Activated CD8-positive, alpha-beta memory T cell treated with anti-CD3 and anti-CD28 coated beads for 48 hours (primary cell): ENCODE measurements at regions not wholly inside any gene's neighbourhood (a gene's known extent, or its start where the extent isn't known, plus 50 kb on each side); places are given as distances from the start of the nearest gene placed in this dataset.
A peak's percentile ranks its signal among the peaks of the same experiment; 100 is the strongest.

ENCODE experiments used
- DNase-seq, 3 experiments: peaks; one replicate each; pipeline ENCODE4 v3.0.0-alpha.2; 2020; ENCODE audit warnings: low read depth in 2 of 3, low spot score in 2 of 3

DNA sequence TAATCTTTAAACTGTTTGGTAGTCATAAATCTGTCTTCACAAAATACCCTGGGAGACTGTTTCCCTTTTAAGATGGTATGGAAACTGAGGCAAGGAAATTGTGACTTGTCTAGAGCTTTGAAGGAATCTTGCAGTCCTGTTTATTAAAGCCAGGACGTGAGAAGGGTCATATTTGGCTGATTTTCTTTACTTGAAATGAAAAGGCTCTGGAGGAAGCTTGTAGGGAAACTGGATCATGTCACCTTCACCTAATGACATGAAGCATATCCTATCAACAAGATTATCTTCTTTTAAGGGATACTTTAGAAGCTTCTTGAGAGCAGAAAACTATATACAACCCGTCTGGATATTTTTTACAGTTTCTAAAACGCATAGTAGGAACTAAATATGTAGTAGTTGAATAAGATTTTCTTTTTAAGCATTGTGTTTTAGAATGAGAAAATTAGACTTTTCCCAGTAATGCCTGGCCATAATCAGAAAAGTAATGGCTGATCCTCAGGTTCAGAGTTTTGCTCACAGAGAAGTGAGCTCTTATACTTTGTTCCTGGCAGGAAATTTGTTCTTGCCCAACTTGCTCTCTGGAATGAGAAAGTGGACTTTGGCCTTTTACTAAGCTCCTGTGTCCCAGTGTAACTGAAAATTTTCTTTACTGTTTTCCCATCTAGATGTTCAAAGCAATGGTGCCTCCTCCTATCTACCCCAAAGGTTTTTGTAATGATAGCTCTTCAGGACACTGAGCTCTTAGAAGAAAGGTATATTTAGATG lies 136.8 kb upstream of the AFF2 start:
- DNase-seq: no peak

DNA sequence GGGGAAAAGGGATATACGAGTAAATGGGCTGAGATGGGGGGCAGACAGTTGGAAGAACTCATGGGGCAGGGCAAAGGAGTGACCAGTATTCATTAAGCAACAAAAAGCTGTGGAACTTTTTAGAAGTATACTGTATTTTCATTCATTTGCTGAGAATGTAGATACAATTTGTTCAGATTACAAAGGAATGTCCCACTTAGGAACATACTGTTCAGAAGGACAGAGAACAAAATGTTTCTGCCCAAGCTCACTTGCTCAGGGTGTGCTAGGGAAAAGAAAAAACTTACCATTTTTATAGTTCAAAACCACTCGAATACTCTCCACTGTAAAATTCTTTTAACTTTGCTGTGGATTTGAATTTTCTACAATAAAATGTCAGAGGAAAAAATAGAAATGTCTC lies 135.2 kb upstream of the AFF2 start:
- no peak for DNase-seq

DNA sequence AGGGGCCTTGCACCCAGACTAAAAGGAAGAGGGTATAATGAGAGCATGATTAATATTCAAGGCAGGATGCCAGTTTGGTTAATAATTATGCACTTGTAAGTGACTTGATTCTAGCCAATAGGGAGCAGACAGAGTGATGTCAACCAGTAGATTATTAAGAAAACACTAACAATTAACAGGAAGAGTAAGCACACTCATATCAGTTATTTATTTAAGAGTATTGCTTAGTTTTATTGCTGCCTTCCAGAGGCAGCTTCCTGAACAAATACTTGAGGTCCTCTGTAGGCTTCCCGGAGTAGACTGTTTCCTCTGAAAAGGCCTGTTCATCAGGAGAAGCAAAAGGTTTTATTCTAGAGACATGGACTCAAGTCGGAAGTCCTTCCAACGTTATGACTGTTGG lies 129.1 kb upstream of the AFF2 start:
- no peak for DNase-seq

DNA sequence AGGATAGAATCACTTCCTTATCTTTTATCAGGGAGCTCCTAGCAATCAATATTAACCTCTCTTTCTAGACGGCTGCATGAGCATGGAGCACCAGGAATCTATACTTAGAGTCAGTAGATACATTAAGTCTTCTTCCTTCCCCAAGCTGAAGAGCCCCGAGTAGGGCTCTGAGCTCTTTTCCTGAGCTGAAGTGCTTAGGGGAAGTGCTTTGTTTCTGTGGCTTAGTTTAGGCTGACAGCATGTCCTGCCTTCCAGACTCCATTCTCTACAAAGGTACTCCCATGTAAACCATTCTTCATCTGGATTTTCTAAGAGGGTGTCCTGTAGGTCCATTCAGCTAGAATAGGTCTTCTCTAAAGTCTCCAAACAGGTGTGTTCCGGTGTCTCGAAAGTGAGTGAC lies 127.5 kb upstream of the AFF2 start:
- DNase-seq: no peak

DNA sequence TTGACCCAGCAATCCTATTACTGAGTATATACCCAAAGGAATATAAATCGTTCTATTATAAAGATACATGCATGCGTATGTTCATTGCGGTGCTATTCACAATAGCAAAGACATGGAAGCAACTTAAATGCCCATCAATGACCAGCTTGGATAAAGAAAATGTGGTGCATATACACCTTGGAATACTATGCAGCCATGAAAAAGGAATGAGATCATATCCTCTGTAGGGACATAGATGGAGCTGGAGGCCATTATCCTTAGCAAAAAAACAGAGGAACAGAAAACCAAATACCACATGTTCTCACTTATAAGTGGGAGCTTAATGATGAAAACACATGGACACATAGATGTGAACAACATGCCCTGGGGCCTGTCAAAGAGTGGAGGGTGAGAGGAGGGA lies 124.1 kb upstream of the AFF2 start:
- DNase-seq: no peak

DNA sequence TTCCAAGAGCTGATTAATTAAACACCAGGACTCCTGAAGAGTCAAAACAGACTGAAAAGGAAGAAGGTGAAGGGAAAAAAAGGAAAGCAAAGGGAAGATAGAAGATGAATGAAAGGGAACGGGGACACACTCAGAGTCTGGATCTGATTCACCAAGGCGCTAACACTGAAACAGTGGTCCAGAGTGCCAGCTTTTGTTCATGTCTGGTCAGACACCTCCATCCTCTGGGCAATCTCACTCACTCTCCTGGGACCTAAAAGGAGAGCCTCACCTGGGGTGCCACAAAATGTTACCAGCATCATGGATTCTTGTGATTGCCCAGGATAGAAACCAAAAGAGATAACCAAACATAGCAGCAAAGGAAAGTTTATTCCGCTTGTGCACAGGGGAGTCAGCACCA lies 120.3 kb upstream of the AFF2 start:
- no peak for DNase-seq

DNA sequence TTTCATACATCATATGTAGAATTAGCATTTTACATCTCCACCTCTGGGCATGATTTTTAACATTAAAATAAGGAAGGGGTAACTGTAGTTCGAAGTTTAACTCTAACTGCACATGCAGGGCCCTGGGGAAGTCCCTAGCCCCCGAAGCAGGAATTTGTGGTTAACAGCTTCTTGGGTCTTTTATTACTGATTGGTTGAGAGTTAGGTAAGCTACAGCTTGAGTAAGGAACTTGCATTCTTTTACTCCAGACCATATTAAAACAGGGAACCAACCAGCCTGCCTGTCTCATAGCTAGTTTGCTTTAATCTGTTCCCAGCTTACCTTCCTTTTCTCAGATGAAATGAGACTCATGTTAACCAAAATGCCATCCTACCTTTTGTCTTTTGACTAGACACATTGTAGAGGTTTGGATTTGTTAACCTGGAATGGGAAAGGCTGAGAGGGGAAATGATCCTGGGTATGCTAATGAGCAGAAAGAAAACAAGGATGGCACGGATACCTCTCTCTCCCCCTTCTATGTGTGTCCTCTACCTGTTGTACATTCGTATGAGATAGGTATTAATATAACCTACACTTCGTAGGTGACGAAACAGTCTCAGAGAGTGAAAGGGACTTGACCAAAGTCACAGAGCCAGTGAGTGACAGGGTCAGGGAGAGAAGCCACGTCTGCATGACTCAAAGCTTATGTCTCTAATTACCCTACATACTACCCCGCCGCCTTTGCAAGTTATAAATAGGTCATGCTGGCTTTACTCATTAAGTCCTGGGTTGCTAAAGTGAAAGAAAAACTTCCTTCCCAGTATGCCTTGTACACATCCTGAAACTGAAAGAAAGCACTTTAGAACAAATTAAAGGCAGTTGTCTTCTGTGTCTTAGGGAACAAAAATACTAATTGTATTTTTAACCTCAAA lies 119.5 kb upstream of the AFF2 start:
- peak in 1 of 3 experiments; percentile 10 for DNase-seq

DNA sequence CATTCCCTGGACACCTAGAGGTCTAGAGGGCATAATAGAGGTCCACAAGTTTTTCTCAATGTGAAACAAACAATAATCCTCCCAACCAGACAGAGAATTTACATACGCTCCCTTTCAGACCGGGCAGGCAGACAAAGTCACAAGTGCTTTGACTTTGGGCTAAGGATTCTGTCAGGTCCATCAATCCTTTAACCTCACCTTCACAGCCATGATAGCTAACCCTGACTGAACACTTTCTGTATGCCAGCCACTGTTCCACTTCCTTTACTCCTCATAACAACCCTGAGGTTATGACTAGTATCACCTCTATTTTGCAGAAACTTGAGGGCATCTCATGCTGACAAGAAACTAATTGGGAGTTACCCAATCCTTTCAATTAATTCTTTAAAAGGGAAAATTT lies 118.8 kb upstream of the AFF2 start:
- DNase-seq: no peak

DNA sequence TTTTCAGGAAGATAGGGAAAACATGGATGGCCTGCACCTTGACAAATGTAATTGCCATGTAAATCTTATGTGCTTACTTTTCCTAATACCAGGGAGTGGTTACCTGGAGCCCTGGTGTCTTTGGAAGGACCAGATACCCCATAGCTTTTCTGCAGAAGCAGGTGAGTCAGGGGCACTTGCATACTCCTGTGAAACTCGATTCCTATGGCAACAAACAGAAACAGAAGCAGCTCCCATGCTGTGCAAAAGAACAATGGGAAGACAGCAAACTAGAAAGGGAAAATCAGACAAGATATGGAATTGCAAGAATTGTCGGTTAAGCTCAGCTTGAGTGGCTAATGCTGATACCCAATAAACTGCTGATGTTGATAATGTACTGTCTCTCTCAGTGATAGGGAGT lies 117.4 kb upstream of the AFF2 start:
- DNase-seq: no peak

DNA sequence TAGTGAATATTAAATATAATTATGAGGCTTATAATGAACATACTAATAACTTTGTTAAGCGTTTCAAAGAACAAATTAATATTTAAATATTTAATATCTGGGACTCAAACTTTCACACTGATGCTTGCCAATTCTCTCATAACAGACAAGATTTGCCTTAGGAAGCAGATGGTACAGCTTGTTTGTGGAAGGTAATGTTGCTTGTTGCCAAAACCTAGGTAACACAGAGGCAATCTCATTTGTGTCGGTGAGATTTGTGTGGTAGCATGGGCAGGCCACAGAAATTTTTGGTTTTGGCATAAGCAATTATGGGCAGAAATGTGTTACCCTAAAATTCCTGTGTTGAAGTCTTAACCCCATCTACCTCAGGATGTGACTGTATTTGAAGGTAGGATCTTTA lies 114.9 kb upstream of the AFF2 start:
- no peak for DNase-seq

DNA sequence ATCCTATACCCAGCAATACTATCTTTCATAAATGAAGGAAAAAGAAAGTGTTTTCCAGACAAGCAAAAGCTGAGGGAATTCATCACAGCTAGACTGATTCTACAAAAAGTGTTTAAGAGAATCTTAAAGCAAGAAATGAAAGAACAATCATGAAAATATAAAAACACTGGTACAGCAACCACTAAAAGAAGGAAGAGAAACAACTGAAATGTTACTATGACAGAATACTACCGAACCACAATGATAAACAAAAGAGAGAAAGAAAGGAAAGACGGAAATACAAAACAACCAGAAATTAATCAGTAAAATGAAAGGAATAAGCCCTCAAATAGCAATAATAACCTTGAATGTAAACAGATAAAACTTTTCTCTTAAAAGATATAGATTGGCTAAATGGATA lies 110.8 kb upstream of the AFF2 start:
- no peak for DNase-seq

DNA sequence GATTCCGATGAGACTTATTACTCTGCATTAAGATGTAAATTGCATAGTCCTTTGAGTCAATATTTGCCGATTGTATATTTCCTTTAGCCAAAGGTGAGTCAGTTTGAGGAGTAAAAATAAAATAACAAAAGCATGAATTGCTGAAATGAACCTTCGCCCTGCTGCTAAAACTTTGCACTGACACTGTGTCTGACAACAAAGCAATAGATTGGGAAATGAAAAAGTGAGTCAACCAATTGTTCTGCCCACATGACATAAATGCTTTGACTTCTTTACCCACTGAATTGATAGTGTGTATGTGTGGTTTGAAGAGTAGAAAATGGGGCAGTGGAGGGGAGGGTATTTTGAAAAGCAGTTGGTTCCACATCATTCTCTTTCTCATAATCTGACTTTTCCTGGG lies 88.4 kb upstream of the AFF2 start:
- DNase-seq: no peak

DNA sequence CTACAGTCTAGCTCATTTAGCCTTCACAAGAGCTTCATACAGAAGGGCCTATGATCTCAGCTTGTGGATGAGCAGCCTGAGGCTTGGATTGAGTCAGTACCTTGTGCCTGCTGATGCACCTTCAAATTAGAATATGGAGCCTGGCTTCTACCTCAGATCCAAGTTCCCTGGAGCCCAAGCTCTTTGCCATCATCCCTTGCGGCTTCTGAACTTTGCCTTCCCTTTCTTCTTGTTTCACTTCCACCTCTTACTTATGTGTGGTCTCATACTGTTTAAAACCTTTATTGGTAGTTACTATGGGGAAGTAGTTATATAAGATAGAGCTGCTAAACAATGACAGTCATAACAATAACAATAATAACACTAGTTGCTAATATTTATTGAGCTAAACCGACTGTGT lies 84.3 kb upstream of the AFF2 start:
- DNase-seq: no peak

DNA sequence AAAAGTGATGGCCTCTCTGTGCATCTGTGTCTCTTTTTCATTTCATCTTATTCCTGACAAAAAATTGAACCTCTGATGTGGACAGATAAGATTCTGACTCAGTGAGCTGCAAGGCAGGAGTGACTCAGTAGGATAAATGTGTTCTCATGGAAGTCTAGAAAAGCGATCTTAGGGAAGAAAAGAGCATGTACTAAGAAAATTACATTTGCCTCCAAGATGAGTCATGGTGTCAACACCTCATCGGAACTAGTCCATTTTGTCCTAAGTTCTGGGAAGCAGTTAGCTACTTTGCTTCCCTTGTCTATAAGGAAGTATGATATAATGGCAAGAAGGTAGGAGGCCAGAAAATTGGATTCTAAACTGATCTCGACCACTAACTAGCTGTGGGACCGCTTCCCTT lies 83.5 kb upstream of the AFF2 start:
- DNase-seq: no peak

DNA sequence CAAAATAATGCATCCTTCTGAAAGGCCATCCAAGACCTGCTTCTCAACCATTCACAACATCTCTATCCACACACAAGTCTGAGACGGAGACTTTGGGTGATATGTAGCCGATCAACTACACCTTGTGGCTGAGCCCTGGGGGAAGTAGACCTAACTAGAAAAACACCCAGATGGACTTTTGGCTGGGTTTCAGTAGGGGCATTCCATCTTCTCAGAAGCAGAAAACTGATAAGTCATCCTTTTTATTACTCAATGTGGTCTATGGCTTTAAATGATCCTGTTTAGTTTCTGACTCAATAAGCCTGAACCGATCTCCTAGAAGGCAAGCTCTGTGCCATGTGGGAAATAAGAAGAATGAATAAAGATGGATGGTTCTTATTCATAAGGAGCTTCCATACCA lies 82.5 kb upstream of the AFF2 start:
- DNase-seq: no peak

DNA sequence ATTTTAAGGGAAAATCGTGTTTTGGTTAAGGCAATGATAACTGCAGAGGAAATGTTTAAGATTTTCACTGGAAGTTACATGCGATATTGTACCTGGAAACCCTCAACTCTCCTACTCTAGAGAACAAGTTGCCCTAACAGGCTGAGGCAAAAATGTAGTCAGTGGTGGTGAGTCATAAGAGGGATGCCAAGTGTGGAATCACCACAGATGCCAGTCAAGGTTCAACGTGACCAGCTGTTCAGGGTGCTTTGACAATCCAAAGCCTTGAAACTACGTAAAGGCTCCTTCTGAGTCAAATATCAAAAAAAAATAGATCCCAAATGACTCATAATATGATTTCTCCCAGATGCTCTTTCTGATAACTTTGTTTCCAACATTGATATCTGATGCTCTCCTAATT lies 77.9 kb upstream of the AFF2 start:
- no peak for DNase-seq

DNA sequence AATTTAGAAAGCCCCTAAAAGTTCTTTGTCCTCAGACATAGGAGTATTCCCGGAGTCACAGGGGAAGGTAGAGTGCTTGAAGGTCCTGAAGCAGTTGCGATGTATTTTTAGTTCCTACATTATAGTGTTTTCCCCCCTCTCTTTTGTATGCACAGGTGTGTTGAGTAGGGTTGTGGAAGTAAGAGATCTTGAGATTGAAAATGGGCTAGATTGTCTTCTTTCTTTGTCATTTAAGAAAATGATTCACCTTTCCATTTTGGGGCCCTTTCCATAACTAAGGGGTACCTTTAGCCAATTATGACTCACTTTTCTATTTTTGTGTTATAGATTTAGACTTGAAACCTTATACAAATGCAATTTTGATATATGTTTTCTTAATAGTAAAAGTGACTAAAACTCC lies 75.8 kb upstream of the AFF2 start:
- DNase-seq: no peak

DNA sequence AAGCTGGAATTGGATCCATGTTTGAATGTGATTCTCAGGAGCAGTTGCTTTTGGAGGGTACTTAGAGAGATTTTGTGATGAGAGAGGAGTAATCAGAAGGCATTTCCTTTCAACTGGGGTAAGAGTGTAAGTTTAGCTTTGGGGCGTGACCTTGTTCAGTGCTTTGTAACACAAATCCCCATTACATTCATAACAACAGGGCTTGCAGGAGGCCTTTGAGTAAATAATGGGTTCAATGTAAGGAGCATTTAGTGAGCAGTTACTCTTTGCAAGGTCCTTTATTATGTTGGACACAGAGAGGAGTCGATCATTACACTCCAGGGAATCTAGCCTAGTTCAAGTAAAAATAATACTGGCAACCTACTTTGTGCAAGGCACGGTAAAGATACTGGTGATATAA lies 74.0 kb upstream of the AFF2 start:
- no peak for DNase-seq

DNA sequence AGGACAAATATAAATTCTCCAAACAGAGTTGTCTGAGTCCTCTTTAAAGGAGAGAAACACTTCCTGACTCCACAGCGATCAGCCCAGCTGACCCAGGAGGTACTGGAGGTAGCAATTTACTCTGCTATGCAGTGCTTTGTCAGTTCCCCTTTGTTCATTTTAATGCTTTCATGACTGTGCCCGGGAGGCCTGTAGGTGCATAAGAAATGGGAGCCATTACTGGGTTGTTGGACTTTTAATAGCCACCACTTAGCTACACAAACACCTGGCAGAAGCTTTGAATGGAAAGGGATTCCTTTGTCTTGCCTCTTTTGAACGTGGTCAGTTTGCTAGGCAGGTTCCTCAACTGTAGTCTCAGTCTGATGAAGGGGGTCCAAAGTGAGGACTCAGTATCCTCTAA lies 59.0 kb upstream of the AFF2 start:
- DNase-seq: no peak

DNA sequence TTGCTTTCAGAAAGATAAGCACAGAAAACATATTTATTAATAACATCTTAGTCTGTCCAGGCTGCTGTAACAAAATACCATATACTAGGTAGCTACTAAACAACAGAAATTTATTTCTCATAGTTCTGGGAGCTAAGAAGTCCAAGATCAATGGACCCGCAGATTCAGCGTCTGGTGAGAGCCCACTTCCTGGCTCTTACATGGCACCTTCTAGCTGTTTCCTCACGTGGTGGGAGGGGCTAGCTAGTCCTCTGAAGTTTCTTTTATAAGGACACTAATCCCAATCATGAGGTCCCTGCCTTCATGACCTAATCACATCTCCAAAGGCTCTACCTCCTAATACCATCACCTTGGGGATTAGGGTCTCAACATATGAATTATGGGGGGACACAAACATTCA lies 57.2 kb upstream of the AFF2 start:
- no peak for DNase-seq

DNA sequence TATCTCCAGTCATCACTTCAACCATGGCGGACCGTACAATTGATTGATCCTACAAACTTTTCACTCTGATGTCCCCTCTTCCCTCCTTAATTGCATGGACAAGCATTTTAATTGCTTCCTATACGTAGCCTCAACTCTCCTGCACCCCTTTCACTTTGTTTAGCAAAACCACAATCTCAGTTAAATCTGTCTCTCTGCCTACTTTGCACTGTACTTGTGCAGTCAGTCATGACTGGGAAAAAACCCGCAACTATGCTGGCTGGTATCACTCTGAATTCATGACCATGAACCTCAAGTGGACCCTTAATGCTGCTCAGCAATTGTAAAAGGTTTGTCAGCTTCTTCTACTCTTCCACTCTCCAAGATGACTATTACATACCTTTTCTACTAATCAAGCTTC lies 51.7 kb upstream of the AFF2 start:
- no peak for DNase-seq
